ENCODE measurements at regions not wholly inside any gene's neighbourhood (a gene's known extent, or its start where the extent isn't known, plus 50 kb on each side); places are given as distances from the start of the nearest gene placed in this dataset.

DNA sequence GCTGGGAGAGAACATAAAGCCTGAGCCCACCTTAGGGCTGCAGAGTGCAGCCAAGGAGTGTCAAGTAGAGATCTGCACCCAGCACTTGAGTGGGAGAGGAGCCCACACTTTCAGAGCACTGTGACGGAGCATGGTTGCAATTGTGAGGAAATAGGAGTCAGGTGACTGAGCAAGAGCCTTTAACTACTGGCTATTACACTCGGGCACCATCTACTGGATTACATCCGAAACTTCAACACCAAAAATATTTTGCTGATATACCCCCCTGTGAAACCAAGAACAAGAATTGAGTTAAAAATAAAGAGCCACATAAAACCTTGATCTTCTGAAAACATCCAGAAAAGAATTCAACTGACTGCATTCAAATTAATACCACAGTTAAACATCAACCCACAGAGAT, 657.9 kb downstream of the NXPH1 start:
- H3K79me2 ChIP-seq (ENCODE audit: insufficient read depth, low read length): no peaks in the 10 kb centered on the region
- no peak overlapping the region for H2AFZ ChIP-seq (ENCODE audit: insufficient read depth, low read depth, low read length, poor library complexity, severe bottlenecking)
- Mint-ChIP-seq H3K27me3 (ENCODE audit: low read depth in 3 of 3) (no peaks in the 10 kb centered on the region), H3K4me3 (no peak overlapping the region), H3K4me1 (no peaks in the 10 kb centered on the region), H3K27ac (no peak overlapping the region), H3K36me3 (no peaks in the 10 kb centered on the region), H3K9me3 (peaks cover 0 to 17% (median 9%) of the 10 kb centered on the region in 7 donors)
- no peaks in the 10 kb centered on the region for H3K36me3 ChIP-seq (replicated peaks in 1 of 2; ENCODE audit: control insufficient read depth in 1 of 2, insufficient read depth in 2 of 2, low read length in 2 of 2)
- no peaks in the 10 kb centered on the region for H3K27me3 ChIP-seq (ENCODE audit: control insufficient read depth in 2 of 2, insufficient read depth in 2 of 2, low read length in 2 of 2)
- WGBS (ENCODE audit: insufficient coverage): no CpG with 5 or more reads among the region's 3 CpGs
- DNase-seq: no peak
- H3K27ac ChIP-seq (ENCODE audit: low read depth in 1 of 2, low read length in 2 of 2): no peak overlapping the region
- intact Hi-C loops (cut with micrococcal nuclease): no loop called here
- no peak for TF ChIP-seq CTCF (IDR thresholded peaks at IDR 0.05)
- no peaks in the 10 kb centered on the region for H4K20me1 ChIP-seq (ENCODE audit: insufficient read depth, low read length)
- H3K9ac ChIP-seq (ENCODE audit: insufficient read depth, low read length, poor library complexity, severe bottlenecking): no peak overlapping the region
- H3K4me2 ChIP-seq (replicated peaks; ENCODE audit: extremely low read depth, low read length, poor library complexity, severe bottlenecking): no peak overlapping the region
- H3K9me3 ChIP-seq (replicated peaks in 1 of 2; ENCODE audit: control insufficient read depth in 1 of 2, insufficient read depth in 1 of 2, low read length in 2 of 2): peaks cover 23 to 31% of the 10 kb centered on the region in 2 donors
- no peak overlapping the region for H3K4me3 ChIP-seq (replicated peaks in 1 of 3; ENCODE audit: low read depth in 2 of 3, low read length in 3 of 3)
- no peaks in the 10 kb centered on the region for H3K4me1 ChIP-seq (ENCODE audit: control insufficient read depth in 1 of 2, insufficient read depth in 2 of 2, low read length in 2 of 2)

DNA sequence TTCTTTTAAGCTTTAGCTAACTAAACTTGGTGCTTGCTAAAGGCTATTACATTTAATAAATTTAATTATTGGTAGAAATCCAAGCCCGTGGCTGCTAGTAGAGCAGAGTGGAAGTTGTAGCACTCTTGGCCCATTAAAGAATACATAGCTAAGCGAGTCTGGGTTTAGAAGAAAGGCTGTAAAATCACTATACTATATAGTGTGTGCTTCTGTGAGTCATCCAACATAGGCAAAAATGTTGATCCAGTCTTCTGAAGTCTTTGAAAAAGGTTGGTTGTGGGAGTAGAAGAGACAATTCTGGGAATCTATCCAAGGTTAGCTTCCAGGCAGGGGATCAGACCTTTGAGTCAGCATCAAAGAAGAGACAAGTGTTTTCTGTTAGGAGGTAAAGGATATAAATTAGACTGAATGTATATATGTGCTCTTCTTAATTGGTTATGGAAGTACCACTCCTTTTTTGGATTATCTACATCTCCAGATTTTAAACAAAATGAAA, 664.2 kb downstream of the NXPH1 start:
- Histone ChIP-seq H2AFZ (ENCODE audit: insufficient read depth, low read depth, low read length, poor library complexity, severe bottlenecking) (no peak overlapping the region), H3K4me2 (replicated peaks; ENCODE audit: extremely low read depth, low read length, poor library complexity, severe bottlenecking) (no peak overlapping the region), H3K27me3 (ENCODE audit: control insufficient read depth in 2 of 2, insufficient read depth in 2 of 2, low read length in 2 of 2) (no peaks in the 10 kb centered on the region), H3K9ac (ENCODE audit: insufficient read depth, low read length, poor library complexity, severe bottlenecking) (no peak overlapping the region), H3K36me3 (replicated peaks in 1 of 2; ENCODE audit: control insufficient read depth in 1 of 2, insufficient read depth in 2 of 2, low read length in 2 of 2) (no peaks in the 10 kb centered on the region), H3K9me3 (replicated peaks in 1 of 2; ENCODE audit: control insufficient read depth in 1 of 2, insufficient read depth in 1 of 2, low read length in 2 of 2) (peaks cover 11 to 18% of the 10 kb centered on the region in 2 donors), H3K4me3 (replicated peaks in 1 of 3; ENCODE audit: low read depth in 2 of 3, low read length in 3 of 3) (no peak overlapping the region), H3K27ac (ENCODE audit: low read depth in 1 of 2, low read length in 2 of 2) (no peak overlapping the region), H3K4me1 (ENCODE audit: control insufficient read depth in 1 of 2, insufficient read depth in 2 of 2, low read length in 2 of 2) (no peaks in the 10 kb centered on the region), H4K20me1 (ENCODE audit: insufficient read depth, low read length) (no peaks in the 10 kb centered on the region), H3K79me2 (ENCODE audit: insufficient read depth, low read length) (no peaks in the 10 kb centered on the region)
- H3K9me3 Mint-ChIP-seq: peaks cover 0 to 15% (median 11%) of the 10 kb centered on the region in 7 donors
- no peak for DNase-seq
- H3K4me3 Mint-ChIP-seq: no peak overlapping the region
- no peaks in the 10 kb centered on the region for H3K27me3 Mint-ChIP-seq (ENCODE audit: low read depth in 3 of 3)
- H3K36me3 Mint-ChIP-seq: no peaks in the 10 kb centered on the region
- no peaks in the 10 kb centered on the region for H3K4me1 Mint-ChIP-seq
- no CpG with 5 or more reads among the region's 2 CpGs for WGBS (ENCODE audit: insufficient coverage)
- TF ChIP-seq CTCF (IDR thresholded peaks at IDR 0.05): no peak
- intact Hi-C loops (cut with micrococcal nuclease): no loop called here
- no peak overlapping the region for H3K27ac Mint-ChIP-seq
